Jurkat, Clone E6-1 (cell line): ENCODE measurements at regions not wholly inside any gene's neighbourhood (a gene's known extent, or its start where the extent isn't known, plus 50 kb on each side); places are given as distances from the start of the nearest gene placed in this dataset.

ENCODE experiments used
- DNase-seq: peaks from one replicate; pipeline ENCODE4 v3.0.0-alpha.2; 2011; ENCODE audit warnings: low read depth, low spot score
- H3K4me3 ChIP-seq: 2 replicates; pipeline ENCODE4 v1.5.1; 2011; ENCODE audit warnings: mild to moderate bottlenecking, low read length, control low read depth, moderate library complexity

GRCh38 chr6:23410439-23410838 is 715.6 kb upstream of the NRSN1 start:
- no peak for DNase-seq

GRCh38 chr6:23412770-23413169 is 713.2 kb upstream of the NRSN1 start:
- H3K4me3 ChIP-seq = no peak overlapping the region

More at GRCh38 chr6:23410439-23410838, 715.6 kb upstream of the NRSN1 start:
- no peak overlapping the region for H3K4me3 ChIP-seq

GRCh38 chr6:23413327-23414050 is 712.5 kb upstream of the NRSN1 start:
- no peak overlapping the region for H3K4me3 ChIP-seq
- no peak for DNase-seq

More at GRCh38 chr6:23412770-23413169, 713.2 kb upstream of the NRSN1 start:
- no peak for DNase-seq

- H3K4me3 ChIP-seq = no peak overlapping the region
- peak; percentile 5 for DNase-seq
These were observed 712.0 kb upstream of the NRSN1 start for GRCh38 chr6:23414051-23414445.

GRCh38 chr6:23414922-23415321 is 711.1 kb upstream of the NRSN1 start:
- no peak overlapping the region for H3K4me3 ChIP-seq
- no peak for DNase-seq

GRCh38 chr6:23415819-23416427 is 710.1 kb upstream of the NRSN1 start:
- no peak overlapping the region for H3K4me3 ChIP-seq
- DNase-seq = no peak

- no peak overlapping the region for H3K4me3 ChIP-seq
- no peak for DNase-seq
These were observed 708.9 kb upstream of the NRSN1 start for GRCh38 chr6:23417133-23417532.

GRCh38 chr6:23418095-23418494 is 707.9 kb upstream of the NRSN1 start:
- no peak for DNase-seq

GRCh38 chr6:23419046-23419445 is 707.0 kb upstream of the NRSN1 start:
- no peak overlapping the region for H3K4me3 ChIP-seq
- no peak for DNase-seq

More at GRCh38 chr6:23418095-23418494, 707.9 kb upstream of the NRSN1 start:
- H3K4me3 ChIP-seq = no peak overlapping the region

- H3K4me3 ChIP-seq = no peak overlapping the region
- DNase-seq = no peak
These were observed 705.2 kb upstream of the NRSN1 start for GRCh38 chr6:23420659-23421350.

GRCh38 chr6:23424584-23424983 is 701.4 kb upstream of the NRSN1 start:
- no peak for DNase-seq
- H3K4me3 ChIP-seq = no peak overlapping the region

GRCh38 chr6:23435126-23435525 is 690.9 kb upstream of the NRSN1 start:
- no peak overlapping the region for H3K4me3 ChIP-seq
- no peak for DNase-seq

- DNase-seq = no peak
- no peak overlapping the region for H3K4me3 ChIP-seq
These were observed 690.2 kb upstream of the NRSN1 start for GRCh38 chr6:23435798-23436197.

GRCh38 chr6:23441808-23442461 is 684.1 kb upstream of the NRSN1 start:
- DNase-seq = no peak
- H3K4me3 ChIP-seq = no peak overlapping the region

- DNase-seq = no peak
- H3K4me3 ChIP-seq = no peak overlapping the region
These were observed 680.8 kb upstream of the NRSN1 start for GRCh38 chr6:23445157-23445710.

GRCh38 chr6:23446469-23446967 is 679.5 kb upstream of the NRSN1 start:
- no peak overlapping the region for H3K4me3 ChIP-seq
- no peak for DNase-seq

GRCh38 chr6:23447731-23448130 is 678.3 kb upstream of the NRSN1 start:
- no peak overlapping the region for H3K4me3 ChIP-seq
- DNase-seq = no peak

GRCh38 chr6:23448281-23448680 is 677.7 kb upstream of the NRSN1 start:
- no peak overlapping the region for H3K4me3 ChIP-seq
- DNase-seq = no peak
